ENCODE measurements at regions not wholly inside any gene's neighbourhood (a gene's known extent, or its start where the extent isn't known, plus 50 kb on each side); places are given as distances from the start of the nearest gene placed in this dataset.

DNA sequence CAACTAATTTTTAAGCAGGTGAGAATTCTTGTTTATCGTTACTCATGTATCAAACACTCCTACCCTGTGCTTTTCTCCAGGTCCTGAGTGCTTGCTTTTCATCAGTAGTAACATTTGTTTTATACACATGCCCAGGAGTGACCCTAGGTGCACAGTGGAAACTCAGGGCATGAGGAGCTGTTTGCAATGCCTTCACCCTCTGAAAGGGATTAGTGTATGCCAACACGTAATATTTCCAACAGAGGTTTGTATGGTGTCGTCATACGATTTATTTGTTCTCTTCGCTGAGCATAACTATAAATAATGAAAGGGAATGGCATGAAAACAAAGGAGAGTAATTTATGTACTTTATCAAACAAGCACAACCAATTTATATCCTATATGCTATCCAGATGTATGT lies 537.4 kb upstream of the MMS22L start:
- TF ChIP-seq POLR2A (IDR thresholded peaks at IDR 0.05), result no peak
- TF ChIP-seq, protein P1, sequence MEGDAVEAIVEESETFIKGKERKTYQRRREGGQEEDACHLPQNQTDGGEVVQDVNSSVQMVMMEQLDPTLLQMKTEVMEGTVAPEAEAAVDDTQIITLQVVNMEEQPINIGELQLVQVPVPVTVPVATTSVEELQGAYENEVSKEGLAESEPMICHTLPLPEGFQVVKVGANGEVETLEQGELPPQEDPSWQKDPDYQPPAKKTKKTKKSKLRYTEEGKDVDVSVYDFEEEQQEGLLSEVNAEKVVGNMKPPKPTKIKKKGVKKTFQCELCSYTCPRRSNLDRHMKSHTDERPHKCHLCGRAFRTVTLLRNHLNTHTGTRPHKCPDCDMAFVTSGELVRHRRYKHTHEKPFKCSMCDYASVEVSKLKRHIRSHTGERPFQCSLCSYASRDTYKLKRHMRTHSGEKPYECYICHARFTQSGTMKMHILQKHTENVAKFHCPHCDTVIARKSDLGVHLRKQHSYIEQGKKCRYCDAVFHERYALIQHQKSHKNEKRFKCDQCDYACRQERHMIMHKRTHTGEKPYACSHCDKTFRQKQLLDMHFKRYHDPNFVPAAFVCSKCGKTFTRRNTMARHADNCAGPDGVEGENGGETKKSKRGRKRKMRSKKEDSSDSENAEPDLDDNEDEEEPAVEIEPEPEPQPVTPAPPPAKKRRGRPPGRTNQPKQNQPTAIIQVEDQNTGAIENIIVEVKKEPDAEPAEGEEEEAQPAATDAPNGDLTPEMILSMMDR (IDR thresholded peaks at IDR 0.05), result no peak

Measured in testis (tissue), 2 donors.